SK-N-MC (cell line): ENCODE measurements at regions not wholly inside any gene's neighbourhood (a gene's known extent, or its start where the extent isn't known, plus 50 kb on each side); places are given as distances from the start of the nearest gene placed in this dataset.

Experiments
- DNase-seq: peaks from one replicate; pipeline ENCODE4 v3.0.0-alpha.2; 2011; ENCODE audit warnings: low read depth, low spot score
- H3K27ac ChIP-seq: fragments of 200-600 bp; sonication (generic); 2 replicates; pipeline ENCODE4 v1.5.1; 2016; ENCODE audit warnings: mixed run types
- H3K36me3 ChIP-seq: fragments of 200-600 bp; sonication (generic); 2 replicates; pipeline ENCODE4 v1.6.1; 2017; ENCODE audit warnings: antibody characterized with exemption, low read length, mixed read lengths; ENCODE audit not compliant: insufficient read depth
- H3K4me3 ChIP-seq: fragments of 200-600 bp; sonication (generic); 2 replicates; pipeline ENCODE4 v1.5.1; 2016
- H3K9ac ChIP-seq: fragments of 200-600 bp; sonication (generic); 2 replicates; pipeline ENCODE4 v1.8.0; 2017; ENCODE audit warnings: mixed run types, mixed read lengths; ENCODE audit not compliant: insufficient read length
- H3K9me3 ChIP-seq: fragments of 200-600 bp; sonication (generic); 2 replicates; pipeline ENCODE4 v1.6.1; 2017; ENCODE audit warnings: low read depth, mild to moderate bottlenecking, antibody characterized with exemption, low read length, moderate library complexity, mixed read lengths
- EZH2 ChIP-seq: fragments of 200-600 bp; sonication (generic); IDR thresholded peaks from one replicate; pipeline ENCODE4 v1.6.1; 2017; ENCODE audit warnings: antibody characterized with exemption
- FOXP2 ChIP-seq: optimal IDR thresholded peaks from 2 replicates; pipeline ENCODE3; 2011; ENCODE audit warnings: mild to moderate bottlenecking, moderate library complexity; ENCODE audit not compliant: insufficient read depth; ENCODE audit errors: extremely low read length, control extremely low read depth
- POLR2AphosphoS5 ChIP-seq: IDR thresholded peaks from 2 replicates; pipeline ENCODE4 v1.6.1; 2012; ENCODE audit warnings: mild to moderate bottlenecking, low read depth, low read length, borderline replicate concordance

GRCh38 chr6:100103931-100104330 is 109.9 kb upstream of the MCHR2 start:
- Histone ChIP-seq H3K27ac (no peak overlapping the region), H3K9ac (no peak overlapping the region), H3K36me3 (no peaks in the 10 kb centered on the region), H3K4me3 (no peak overlapping the region), H3K9me3 (no peaks in the 10 kb centered on the region)
- TF ChIP-seq FOXP2 = no peak
- TF ChIP-seq POLR2AphosphoS5 = no peak
- no peak for TF ChIP-seq EZH2
- DNase-seq = no peak

GRCh38 chr6:100103194-100103593 is 109.2 kb upstream of the MCHR2 start:
- H3K4me3 ChIP-seq = no peak overlapping the region
- DNase-seq = no peak
- no peak overlapping the region for H3K9ac ChIP-seq
- no peaks in the 10 kb centered on the region for H3K36me3 ChIP-seq
- no peaks in the 10 kb centered on the region for H3K9me3 ChIP-seq
- no peak for TF ChIP-seq EZH2
- H3K27ac ChIP-seq = no peak overlapping the region

GRCh38 chr6:100101644-100102043 is 107.6 kb upstream of the MCHR2 start:
- Histone ChIP-seq H3K9me3 (no peaks in the 10 kb centered on the region), H3K4me3 (no peak overlapping the region), H3K36me3 (no peaks in the 10 kb centered on the region), H3K27ac (peak overlapping the region; percentile 65; the same call in 1 of the 2 replicates), H3K9ac (no peak overlapping the region)
- TF ChIP-seq POLR2AphosphoS5 (no peak), EZH2 (no peak), FOXP2 (no peak)
- DNase-seq = no peak

GRCh38 chr6:100100776-100101175 is 106.8 kb upstream of the MCHR2 start:
- H3K27ac ChIP-seq = peak overlapping the region; percentile 65

GRCh38 chr6:100099189-100100074 is 105.4 kb upstream of the MCHR2 start:
- Histone ChIP-seq H3K36me3 (no peaks in the 10 kb centered on the region), H3K27ac (no peak overlapping the region), H3K9ac (no peak overlapping the region), H3K4me3 (no peak overlapping the region; the same call in 1 of the 2 replicates), H3K9me3 (no peaks in the 10 kb centered on the region)
- TF ChIP-seq POLR2AphosphoS5 (no peak), EZH2 (no peak), FOXP2 (no peak)
- no peak for DNase-seq

More at GRCh38 chr6:100100776-100101175, 106.8 kb upstream of the MCHR2 start:
- Histone ChIP-seq H3K36me3 (no peaks in the 10 kb centered on the region), H3K9ac (no peak overlapping the region), H3K4me3 (peak overlapping the region; percentile 31; the same call in 1 of the 2 replicates), H3K9me3 (no peaks in the 10 kb centered on the region)
- no peak for DNase-seq
- no peak for TF ChIP-seq EZH2

- no peaks in the 10 kb centered on the region for H3K36me3 ChIP-seq
- H3K4me3 ChIP-seq = no peak overlapping the region
- no peaks in the 10 kb centered on the region for H3K9me3 ChIP-seq
- no peak overlapping the region for H3K27ac ChIP-seq
- TF ChIP-seq EZH2 (no peak), FOXP2 (no peak), POLR2AphosphoS5 (no peak)
- H3K9ac ChIP-seq = no peak overlapping the region
- no peak for DNase-seq
These were observed 102.9 kb upstream of the MCHR2 start for GRCh38 chr6:100096936-100097335.

- Histone ChIP-seq H3K9me3 (no peaks in the 10 kb centered on the region), H3K36me3 (no peaks in the 10 kb centered on the region), H3K4me3 (no peak overlapping the region), H3K27ac (no peak overlapping the region), H3K9ac (no peak overlapping the region)
- DNase-seq = no peak
- no peak for TF ChIP-seq FOXP2
- TF ChIP-seq POLR2AphosphoS5 = no peak
- no peak for TF ChIP-seq EZH2
These were observed 102.3 kb upstream of the MCHR2 start for GRCh38 chr6:100096341-100096740.

- TF ChIP-seq FOXP2 (no peak), POLR2AphosphoS5 (no peak), EZH2 (no peak)
- no peak for DNase-seq
- H3K4me3 ChIP-seq = no peak overlapping the region
These were observed 99.4 kb upstream of the MCHR2 start for GRCh38 chr6:100093405-100093804.

GRCh38 chr6:100088009-100088408 is 94.0 kb upstream of the MCHR2 start:
- TF ChIP-seq EZH2 = no peak
- no peak for TF ChIP-seq POLR2AphosphoS5
- TF ChIP-seq FOXP2 = no peak
- H3K4me3 ChIP-seq = no peak overlapping the region
- H3K27ac ChIP-seq = no peak overlapping the region; the same call in 1 of the 2 replicates
- no peak overlapping the region for H3K9ac ChIP-seq
- H3K9me3 ChIP-seq = no peaks in the 10 kb centered on the region
- no peak for DNase-seq
- no peaks in the 10 kb centered on the region for H3K36me3 ChIP-seq

More at GRCh38 chr6:100093405-100093804, 99.4 kb upstream of the MCHR2 start:
- Histone ChIP-seq H3K9me3 (no peaks in the 10 kb centered on the region), H3K36me3 (no peaks in the 10 kb centered on the region), H3K27ac (no peak overlapping the region), H3K9ac (no peak overlapping the region)
